HEK293 (cell line): ENCODE measurements at regions not wholly inside any gene's neighbourhood (a gene's known extent, or its start where the extent isn't known, plus 50 kb on each side); places are given as distances from the start of the nearest gene placed in this dataset.

Source experiments
- CTCF ChIA-PET: fragments of 350-600 bp; formaldehyde crosslinking; extraction: SDS; loops from one replicate; lab custom pipeline; 2021; ENCODE audit warnings: antibody characterized with exemption; lab: Yijun Ruan, JAX
- POLR2A ChIA-PET: fragments of 300-600 bp; formaldehyde crosslinking; extraction: SDS; loops from one replicate; lab custom pipeline; 2020; ENCODE audit warnings: antibody characterized with exemption, inconsistent platforms; lab: Yijun Ruan, JAX
- H3K27ac ChIP-seq: fragments of 200-500 bp; sonication (Bioruptor generic); 2 replicates; pipeline ENCODE4 v1.5.1; 2014; ENCODE audit warnings: low read depth, low read length, control low read depth, inconsistent platforms; ENCODE audit errors: extremely low read depth
- H3K36me3 ChIP-seq, 2 experiments: fragments of 200-500 bp in 1 of 2; sonication (Bioruptor generic) in 1 of 2; 1 replicate in 1 of 2; 2 replicates in 1 of 2; pipeline ENCODE4 v1.5.1; 2014 to 2017; ENCODE audit warnings: inconsistent platforms in 2 of 2, low read length in 2 of 2; ENCODE audit not compliant: control insufficient read depth in 2 of 2, insufficient read depth in 1 of 2
- H3K4me1 ChIP-seq: fragments of 200-500 bp; sonication (Bioruptor generic); 2 replicates; pipeline ENCODE4 v1.5.1; 2014; ENCODE audit warnings: mild to moderate bottlenecking, low read length, inconsistent platforms; ENCODE audit not compliant: control insufficient read depth, insufficient read depth
- H3K4me3 ChIP-seq: 2 replicates; pipeline ENCODE4 v1.5.1; 2011; ENCODE audit warnings: low read depth, mild to moderate bottlenecking, control low read depth, low read length, moderate library complexity
- H3K9me3 ChIP-seq: fragments of 200-500 bp; sonication (Bioruptor generic); 2 replicates; pipeline ENCODE4 v1.5.1; 2014; ENCODE audit warnings: low read depth, low read length, inconsistent platforms; ENCODE audit not compliant: control insufficient read depth, insufficient read depth
- GLIS1 ChIP-seq: fragments of 450-650 bp; formaldehyde crosslinking; IDR thresholded peaks from 2 replicates; pipeline ENCODE4 v1.5.1; 2016; ENCODE audit warnings: missing biosample characterization, missing genetic modification characterization
- GLIS2 ChIP-seq: fragments of 450-650 bp; formaldehyde crosslinking; IDR thresholded peaks from 2 replicates; pipeline ENCODE4 v1.5.1; 2016; ENCODE audit warnings: missing biosample characterization, missing genetic modification characterization
- OVOL3 ChIP-seq: fragments of 450-650 bp; formaldehyde crosslinking; IDR thresholded peaks from 2 replicates; pipeline ENCODE4 v1.5.1; 2016; ENCODE audit warnings: missing biosample characterization, missing genetic modification characterization
- TRIM28 ChIP-seq: IDR thresholded peaks from 2 replicates; pipeline ENCODE4 v1.6.1; 2011; ENCODE audit warnings: low read length, control low read depth, borderline replicate concordance
- ZNF146 ChIP-seq: fragments of 450-650 bp; formaldehyde crosslinking; IDR thresholded peaks from 2 replicates; pipeline ENCODE4 v1.5.1; 2016; ENCODE audit warnings: missing biosample characterization, missing genetic modification characterization
- ZNF16 ChIP-seq: fragments of 450-650 bp; formaldehyde crosslinking; IDR thresholded peaks from 2 replicates; pipeline ENCODE4 v1.5.1; 2016; ENCODE audit warnings: low read depth, missing biosample characterization, missing genetic modification characterization
- ZNF223 ChIP-seq: fragments of 450-650 bp; formaldehyde crosslinking; IDR thresholded peaks from 2 replicates; pipeline ENCODE4 v1.5.1; 2016; ENCODE audit warnings: missing biosample characterization, missing genetic modification characterization
- ZNF239 ChIP-seq: fragments of 450-650 bp; formaldehyde crosslinking; IDR thresholded peaks from 2 replicates; pipeline ENCODE4 v1.5.1; 2016; ENCODE audit warnings: missing biosample characterization, missing genetic modification characterization
- ZNF248 ChIP-seq: fragments of 450-650 bp; formaldehyde crosslinking; IDR thresholded peaks from 2 replicates; pipeline ENCODE4 v1.5.1; 2017; ENCODE audit warnings: missing biosample characterization, missing genetic modification characterization
- ZNF311 ChIP-seq: fragments of 450-650 bp; formaldehyde crosslinking; IDR thresholded peaks from 2 replicates; pipeline ENCODE4 v1.5.1; 2017; ENCODE audit warnings: missing biosample characterization, missing genetic modification characterization, borderline replicate concordance
- ZNF510 ChIP-seq: fragments of 450-650 bp; formaldehyde crosslinking; IDR thresholded peaks from 2 replicates; pipeline ENCODE4 v1.5.1; 2018; ENCODE audit warnings: mild to moderate bottlenecking, missing genetic modification characterization, missing biosample characterization; ENCODE audit not compliant: insufficient replicate concordance
- ZNF514 ChIP-seq: fragments of 450-650 bp; formaldehyde crosslinking; IDR thresholded peaks from 2 replicates; pipeline ENCODE4 v1.5.1; 2016; ENCODE audit warnings: missing biosample characterization, missing genetic modification characterization
- ZNF664 ChIP-seq: fragments of 450-650 bp; formaldehyde crosslinking; IDR thresholded peaks from 2 replicates; pipeline ENCODE4 v1.5.1; 2016; ENCODE audit warnings: missing biosample characterization, missing genetic modification characterization
- ZNF670 ChIP-seq: fragments of 450-650 bp; formaldehyde crosslinking; IDR thresholded peaks from 2 replicates; pipeline ENCODE4 v1.5.1; 2016; ENCODE audit warnings: missing biosample characterization, missing genetic modification characterization, low read depth
- ZNF830 ChIP-seq: fragments of 450-650 bp; IDR thresholded peaks from 2 replicates; pipeline ENCODE4 v1.5.0; 2018; ENCODE audit warnings: missing biosample characterization, missing genetic modification characterization, low read depth, mild to moderate bottlenecking, moderate library complexity
- TF ChIP-seq, protein P1 (sequence below): fragments of 450-650 bp; formaldehyde crosslinking; IDR thresholded peaks from 2 replicates; pipeline ENCODE4 v1.5.1; 2016; ENCODE audit warnings: missing biosample characterization, missing genetic modification characterization
- TF ChIP-seq, protein P2 (sequence below): fragments of 450-650 bp; formaldehyde crosslinking; IDR thresholded peaks from 2 replicates; pipeline ENCODE4; 2016; ENCODE audit warnings: missing biosample characterization, missing genetic modification characterization
- TF ChIP-seq, protein P3 (sequence below): fragments of 450-650 bp; formaldehyde crosslinking; IDR thresholded peaks from 2 replicates; pipeline ENCODE4 v1.5.1; 2016; ENCODE audit warnings: missing biosample characterization, missing genetic modification characterization
- TF ChIP-seq, protein P4 (sequence below): fragments of 450-650 bp; formaldehyde crosslinking; IDR thresholded peaks from 2 replicates; pipeline ENCODE4 v1.5.1; 2016; ENCODE audit warnings: missing biosample characterization, missing genetic modification characterization

DNA sequence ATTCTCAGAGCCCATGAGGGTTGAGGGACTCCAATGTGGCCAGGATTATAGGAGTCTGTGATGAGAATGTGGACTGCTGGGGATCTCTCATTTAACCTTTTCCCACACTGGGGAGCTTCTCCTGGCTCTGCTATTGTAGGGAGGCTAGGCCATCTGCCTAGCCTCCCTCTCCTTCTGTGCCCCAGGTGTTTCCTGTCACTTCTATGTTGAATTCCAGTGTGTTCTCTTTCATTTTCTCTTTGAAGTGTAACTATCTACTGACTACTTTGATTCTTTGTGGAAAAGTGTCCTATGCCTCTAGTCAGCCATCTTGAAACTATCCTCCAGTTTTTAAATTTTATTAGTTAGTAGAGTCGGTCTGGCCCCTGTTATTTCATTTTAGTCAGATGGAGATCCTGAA is 53.4 kb upstream of the ABCD2 start:
- CTCF ChIA-PET, result no interaction called here
- Histone ChIP-seq H3K4me3 (no peak overlapping the region), H3K36me3 (no peaks in the 10 kb centered on the region), H3K4me1 (no peaks in the 10 kb centered on the region), H3K9me3 (no peaks in the 10 kb centered on the region), H3K27ac (no peak overlapping the region)
- POLR2A ChIA-PET, result no interaction called here
- no peak for TF ChIP-seq ZNF239 (tag by site-specific recombination)
- TF ChIP-seq TRIM28, result no peak
- TF ChIP-seq OVOL3 (tag by site-specific recombination), result no peak
- TF ChIP-seq GLIS2 (tag by site-specific recombination), result no peak
- TF ChIP-seq, protein P1, sequence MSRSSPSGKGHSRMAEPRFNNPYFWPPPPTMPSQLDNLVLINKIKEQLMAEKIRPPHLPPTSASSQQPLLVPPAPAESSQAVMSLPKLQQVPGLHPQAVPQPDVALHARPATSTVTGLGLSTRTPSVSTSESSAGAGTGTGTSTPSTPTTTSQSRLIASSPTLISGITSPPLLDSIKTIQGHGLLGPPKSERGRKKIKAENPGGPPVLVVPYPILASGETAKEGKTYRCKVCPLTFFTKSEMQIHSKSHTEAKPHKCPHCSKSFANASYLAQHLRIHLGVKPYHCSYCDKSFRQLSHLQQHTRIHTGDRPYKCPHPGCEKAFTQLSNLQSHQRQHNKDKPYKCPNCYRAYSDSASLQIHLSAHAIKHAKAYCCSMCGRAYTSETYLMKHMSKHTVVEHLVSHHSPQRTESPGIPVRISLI, result no peak
- TF ChIP-seq ZNF830 (tag by site-specific recombination), result no peak
- no peak for TF ChIP-seq ZNF664
- TF ChIP-seq GLIS1 (tag by site-specific recombination), result no peak
- no peak for TF ChIP-seq ZNF514
- TF ChIP-seq ZNF223 (tag by site-specific recombination), result no peak

DNA sequence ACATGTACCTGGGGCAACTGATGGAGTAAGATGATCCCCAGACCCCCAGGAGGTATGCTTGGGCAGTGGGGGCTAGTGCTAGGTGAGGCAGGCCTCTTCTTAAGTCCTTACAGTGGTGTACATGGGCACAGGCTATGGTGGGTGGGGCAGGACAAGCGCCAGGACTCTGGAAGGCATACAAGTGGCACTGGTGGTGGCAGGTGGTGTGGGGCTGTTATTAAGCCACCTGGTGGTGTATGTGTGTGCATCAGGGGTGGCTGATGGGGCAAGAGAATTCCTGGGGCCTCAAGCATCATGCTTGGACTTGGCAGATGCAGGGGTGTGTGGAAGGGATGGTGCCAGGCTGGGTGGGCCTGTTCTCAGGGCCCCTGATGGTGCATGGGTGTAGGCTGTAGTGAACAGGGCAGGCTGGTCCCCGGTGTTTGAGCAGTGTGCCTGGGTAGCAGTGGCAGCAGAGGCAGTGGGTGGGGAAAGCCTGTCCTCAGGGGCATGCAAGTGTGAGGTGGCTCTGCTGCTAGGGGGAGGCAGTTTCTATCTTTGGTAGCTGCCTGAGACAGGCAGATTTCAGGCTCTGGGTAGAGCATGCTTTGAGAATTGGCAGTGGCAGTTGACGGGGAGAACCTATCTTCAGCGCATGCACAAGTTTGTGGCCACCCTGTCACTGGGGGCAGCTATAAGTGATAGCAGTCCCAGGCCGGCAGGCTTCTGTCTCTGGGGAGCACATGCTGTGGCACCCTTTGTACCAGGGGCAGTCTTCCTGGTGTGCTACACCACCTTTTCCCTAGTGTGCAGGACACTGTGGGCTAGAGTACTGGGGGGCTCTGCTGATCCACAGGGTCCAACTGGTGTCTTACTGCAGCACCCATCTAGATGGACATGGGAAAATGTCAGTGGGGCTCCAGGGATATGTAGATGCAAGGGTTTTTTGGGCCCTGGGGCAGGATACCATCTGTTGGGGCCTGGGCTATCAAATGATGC is 52.6 kb upstream of the ABCD2 start:
- Histone ChIP-seq H3K4me3 (no peak overlapping the region), H3K36me3 (no peaks in the 10 kb centered on the region), H3K9me3 (no peaks in the 10 kb centered on the region)
- CTCF ChIA-PET, result no interaction called here
- POLR2A ChIA-PET, result no interaction called here
- TF ChIP-seq ZNF248 (tag by site-specific recombination) (no peak), ZNF670 (tag by site-specific recombination) (no peak), ZNF311 (no peak), ZNF510 (tag by site-specific recombination) (no peak), ZNF16 (tag by site-specific recombination) (no peak), ZNF146 (tag by site-specific recombination) (no peak)
- TF ChIP-seq, protein P2, sequence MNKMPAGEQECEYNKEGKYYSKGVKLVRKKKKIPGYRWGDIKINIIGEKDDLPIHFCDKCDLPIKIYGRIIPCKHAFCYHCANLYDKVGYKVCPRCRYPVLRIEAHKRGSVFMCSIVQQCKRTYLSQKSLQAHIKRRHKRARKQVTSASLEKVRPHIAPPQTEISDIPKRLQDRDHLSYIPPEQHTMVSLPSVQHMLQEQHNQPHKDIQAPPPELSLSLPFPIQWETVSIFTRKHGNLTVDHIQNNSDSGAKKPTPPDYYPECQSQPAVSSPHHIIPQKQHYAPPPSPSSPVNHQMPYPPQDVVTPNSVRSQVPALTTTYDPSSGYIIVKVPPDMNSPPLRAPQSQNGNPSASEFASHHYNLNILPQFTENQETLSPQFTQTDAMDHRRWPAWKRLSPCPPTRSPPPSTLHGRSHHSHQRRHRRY (tag by site-specific recombination), result no peak
- TF ChIP-seq, protein P3, sequence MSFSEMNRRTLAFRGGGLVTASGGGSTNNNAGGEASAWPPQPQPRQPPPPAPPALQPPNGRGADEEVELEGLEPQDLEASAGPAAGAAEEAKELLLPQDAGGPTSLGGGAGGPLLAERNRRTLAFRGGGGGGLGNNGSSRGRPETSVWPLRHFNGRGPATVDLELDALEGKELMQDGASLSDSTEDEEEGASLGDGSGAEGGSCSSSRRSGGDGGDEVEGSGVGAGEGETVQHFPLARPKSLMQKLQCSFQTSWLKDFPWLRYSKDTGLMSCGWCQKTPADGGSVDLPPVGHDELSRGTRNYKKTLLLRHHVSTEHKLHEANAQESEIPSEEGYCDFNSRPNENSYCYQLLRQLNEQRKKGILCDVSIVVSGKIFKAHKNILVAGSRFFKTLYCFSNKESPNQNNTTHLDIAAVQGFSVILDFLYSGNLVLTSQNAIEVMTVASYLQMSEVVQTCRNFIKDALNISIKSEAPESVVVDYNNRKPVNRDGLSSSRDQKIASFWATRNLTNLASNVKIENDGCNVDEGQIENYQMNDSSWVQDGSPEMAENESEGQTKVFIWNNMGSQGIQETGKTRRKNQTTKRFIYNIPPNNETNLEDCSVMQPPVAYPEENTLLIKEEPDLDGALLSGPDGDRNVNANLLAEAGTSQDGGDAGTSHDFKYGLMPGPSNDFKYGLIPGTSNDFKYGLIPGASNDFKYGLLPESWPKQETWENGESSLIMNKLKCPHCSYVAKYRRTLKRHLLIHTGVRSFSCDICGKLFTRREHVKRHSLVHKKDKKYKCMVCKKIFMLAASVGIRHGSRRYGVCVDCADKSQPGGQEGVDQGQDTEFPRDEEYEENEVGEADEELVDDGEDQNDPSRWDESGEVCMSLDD (tag by site-specific recombination), result no peak
- TF ChIP-seq, protein P4, sequence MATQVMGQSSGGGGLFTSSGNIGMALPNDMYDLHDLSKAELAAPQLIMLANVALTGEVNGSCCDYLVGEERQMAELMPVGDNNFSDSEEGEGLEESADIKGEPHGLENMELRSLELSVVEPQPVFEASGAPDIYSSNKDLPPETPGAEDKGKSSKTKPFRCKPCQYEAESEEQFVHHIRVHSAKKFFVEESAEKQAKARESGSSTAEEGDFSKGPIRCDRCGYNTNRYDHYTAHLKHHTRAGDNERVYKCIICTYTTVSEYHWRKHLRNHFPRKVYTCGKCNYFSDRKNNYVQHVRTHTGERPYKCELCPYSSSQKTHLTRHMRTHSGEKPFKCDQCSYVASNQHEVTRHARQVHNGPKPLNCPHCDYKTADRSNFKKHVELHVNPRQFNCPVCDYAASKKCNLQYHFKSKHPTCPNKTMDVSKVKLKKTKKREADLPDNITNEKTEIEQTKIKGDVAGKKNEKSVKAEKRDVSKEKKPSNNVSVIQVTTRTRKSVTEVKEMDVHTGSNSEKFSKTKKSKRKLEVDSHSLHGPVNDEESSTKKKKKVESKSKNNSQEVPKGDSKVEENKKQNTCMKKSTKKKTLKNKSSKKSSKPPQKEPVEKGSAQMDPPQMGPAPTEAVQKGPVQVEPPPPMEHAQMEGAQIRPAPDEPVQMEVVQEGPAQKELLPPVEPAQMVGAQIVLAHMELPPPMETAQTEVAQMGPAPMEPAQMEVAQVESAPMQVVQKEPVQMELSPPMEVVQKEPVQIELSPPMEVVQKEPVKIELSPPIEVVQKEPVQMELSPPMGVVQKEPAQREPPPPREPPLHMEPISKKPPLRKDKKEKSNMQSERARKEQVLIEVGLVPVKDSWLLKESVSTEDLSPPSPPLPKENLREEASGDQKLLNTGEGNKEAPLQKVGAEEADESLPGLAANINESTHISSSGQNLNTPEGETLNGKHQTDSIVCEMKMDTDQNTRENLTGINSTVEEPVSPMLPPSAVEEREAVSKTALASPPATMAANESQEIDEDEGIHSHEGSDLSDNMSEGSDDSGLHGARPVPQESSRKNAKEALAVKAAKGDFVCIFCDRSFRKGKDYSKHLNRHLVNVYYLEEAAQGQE (tag by site-specific recombination), result no peak
- TF ChIP-seq, all 188 proteins: peak for 0
- H3K27ac ChIP-seq, result no peak overlapping the region
- H3K4me1 ChIP-seq, result no peaks in the 10 kb centered on the region
